Islet of Langerhans (tissue), 1 donor: ENCODE measurements at regions not wholly inside any gene's neighbourhood (a gene's known extent, or its start where the extent isn't known, plus 50 kb on each side); places are given as distances from the start of the nearest gene placed in this dataset.

Experiments used
- FAIRE-seq: peaks from one replicate; lab custom pipeline; 2011; peaks lifted over from hg19 to GRCh38; lab: Jason Lieb, UNC

GRCh38 chr13:105599477-105600037 lies 935.9 kb downstream of the EFNB2 start:
- no peak for FAIRE-seq

- no peak for FAIRE-seq
Measured at GRCh38 chr13:105598529-105598928, 936.9 kb downstream of the EFNB2 start.

- FAIRE-seq = no peak
Measured at GRCh38 chr13:105597573-105597972, 937.9 kb downstream of the EFNB2 start.

GRCh38 chr13:105595471-105595870 lies 940.0 kb downstream of the EFNB2 start:
- no peak for FAIRE-seq

GRCh38 chr13:105591277-105591676 lies 944.2 kb downstream of the EFNB2 start:
- no peak for FAIRE-seq

GRCh38 chr13:105587786-105588185 lies 947.7 kb downstream of the EFNB2 start:
- no peak for FAIRE-seq

- FAIRE-seq = no peak
Measured at GRCh38 chr13:105579821-105580710, 955.4 kb downstream of the EFNB2 start.

GRCh38 chr13:105573136-105573535 lies 962.3 kb downstream of the EFNB2 start:
- FAIRE-seq = no peak

- no peak for FAIRE-seq
Measured at GRCh38 chr13:105572401-105572800, 963.1 kb downstream of the EFNB2 start.

GRCh38 chr13:105569816-105570215 lies 965.6 kb downstream of the EFNB2 start:
- FAIRE-seq = no peak

GRCh38 chr13:105567951-105568525 lies 967.4 kb downstream of the EFNB2 start:
- no peak for FAIRE-seq

GRCh38 chr13:105565136-105565727 lies 970.2 kb downstream of the EFNB2 start:
- no peak for FAIRE-seq

GRCh38 chr13:105552078-105552477 lies 983.4 kb downstream of the EFNB2 start:
- FAIRE-seq = no peak

- no peak for FAIRE-seq
Measured at GRCh38 chr13:105547851-105548250, 987.6 kb downstream of the EFNB2 start.

- no peak for FAIRE-seq
Measured at GRCh38 chr13:105545811-105546210, 989.7 kb downstream of the EFNB2 start.

- no peak for FAIRE-seq
Measured at GRCh38 chr13:105543742-105544141, 991.7 kb downstream of the EFNB2 start.

- FAIRE-seq = no peak
Measured at GRCh38 chr13:105541565-105541964, 993.9 kb downstream of the EFNB2 start.

- no peak for FAIRE-seq
Measured at GRCh38 chr13:105538346-105538745, 997.1 kb downstream of the EFNB2 start.

GRCh38 chr13:105537113-105537512 lies 998.3 kb downstream of the EFNB2 start:
- no peak for FAIRE-seq

- FAIRE-seq = no peak
Measured at GRCh38 chr13:105530468-105530867, 1005.0 kb downstream of the EFNB2 start.

- no peak for FAIRE-seq
Measured at GRCh38 chr13:105527127-105527526, 1008.3 kb downstream of the EFNB2 start.

GRCh38 chr13:105519771-105520170 lies 1015.7 kb downstream of the EFNB2 start:
- no peak for FAIRE-seq

GRCh38 chr13:105518086-105518485 lies 1017.4 kb downstream of the EFNB2 start:
- FAIRE-seq = no peak
